Cardiac muscle cell (in vitro differentiated cells and primary cell): ENCODE measurements at regions not wholly inside any gene's neighbourhood (a gene's known extent, or its start where the extent isn't known, plus 50 kb on each side); places are given as distances from the start of the nearest gene placed in this dataset.

Experiments
- DNase-seq, 2 donors: peaks; one replicate each; pipeline versions ENCODE4 v3.0.0 to v3.0.0-alpha.2; 2010 to 2017; ENCODE audit warnings: low read depth in 1 of 2, low spot score in 1 of 2
- H3K27ac ChIP-seq: fragments of 200-600 bp; sonication (generic); 2 replicates; pipeline ENCODE4 v1.5.1; 2016
- H3K27me3 ChIP-seq: fragments of 200-600 bp; sonication (generic); 2 replicates; pipeline ENCODE4 v1.6.0; 2016; ENCODE audit warnings: control low read depth
- H3K36me3 ChIP-seq: fragments of 200-600 bp; sonication (generic); 2 replicates; pipeline ENCODE4 v1.5.1; 2016; ENCODE audit warnings: control low read depth
- H3K4me1 ChIP-seq: fragments of 200-600 bp; sonication (generic); 2 replicates; pipeline ENCODE4 v1.8.1; 2017; ENCODE audit warnings: low read depth, mild to moderate bottlenecking, mixed run types
- H3K4me3 ChIP-seq: fragments of 200-600 bp; sonication (generic); 2 replicates; pipeline ENCODE4 v1.5.1; 2016; ENCODE audit warnings: mild to moderate bottlenecking
- H3K9me3 ChIP-seq: fragments of 200-600 bp; sonication (generic); 2 replicates; pipeline ENCODE4 v1.5.1; 2017; ENCODE audit warnings: low read depth, mild to moderate bottlenecking, control low read depth
- TF ChIP-seq, protein P1 (sequence below): IDR thresholded peaks from 2 replicates; pipeline ENCODE4 v1.5.1; 2012; ENCODE audit warnings: low read depth, mild to moderate bottlenecking, low read length

DNA sequence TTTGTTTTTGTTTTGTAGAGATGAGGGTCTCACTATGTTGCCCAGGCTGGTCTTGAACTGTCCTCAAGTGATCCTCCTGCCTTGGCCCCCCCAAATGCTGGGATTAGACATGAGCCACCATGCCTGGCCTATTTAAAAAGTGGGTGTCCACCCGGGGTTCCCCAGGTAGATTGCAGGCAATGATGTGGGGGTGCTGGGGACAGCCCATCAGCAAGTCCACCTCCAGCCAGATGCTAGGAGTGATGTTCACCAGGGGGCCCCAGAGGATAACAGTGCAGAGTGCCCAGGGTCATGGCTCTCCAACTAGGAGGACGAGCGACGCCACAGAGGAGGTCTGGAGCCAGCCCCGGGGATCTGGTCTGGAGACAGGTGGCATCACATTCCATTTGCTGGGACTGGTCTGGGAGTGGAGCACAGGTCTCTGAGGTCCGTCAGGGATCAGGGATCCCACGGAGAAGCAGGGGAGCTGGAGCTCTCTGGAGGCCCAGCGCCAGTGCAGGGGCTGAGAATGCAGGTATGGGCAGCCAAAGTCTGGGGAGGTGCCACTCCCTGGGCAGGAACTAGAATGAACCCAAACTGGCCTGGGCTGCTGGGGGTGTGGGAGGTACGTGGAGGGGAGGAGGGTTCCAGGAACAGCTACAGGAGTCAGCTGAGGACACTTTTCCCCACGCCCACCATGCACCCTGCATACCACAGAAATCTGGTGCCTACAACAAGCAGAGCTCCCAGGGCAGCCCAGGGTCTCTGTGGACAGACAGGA is 51.2 kb upstream of the PCSK6 start:
- H3K27ac ChIP-seq, result no peak overlapping the region
- DNase-seq, result peak in 1 of 2 donors; percentile 14
- H3K4me3 ChIP-seq, result no peak overlapping the region
- H3K4me1 ChIP-seq, result no peaks in the 10 kb centered on the region
- no peaks in the 10 kb centered on the region for H3K36me3 ChIP-seq
- TF ChIP-seq, protein P1, sequence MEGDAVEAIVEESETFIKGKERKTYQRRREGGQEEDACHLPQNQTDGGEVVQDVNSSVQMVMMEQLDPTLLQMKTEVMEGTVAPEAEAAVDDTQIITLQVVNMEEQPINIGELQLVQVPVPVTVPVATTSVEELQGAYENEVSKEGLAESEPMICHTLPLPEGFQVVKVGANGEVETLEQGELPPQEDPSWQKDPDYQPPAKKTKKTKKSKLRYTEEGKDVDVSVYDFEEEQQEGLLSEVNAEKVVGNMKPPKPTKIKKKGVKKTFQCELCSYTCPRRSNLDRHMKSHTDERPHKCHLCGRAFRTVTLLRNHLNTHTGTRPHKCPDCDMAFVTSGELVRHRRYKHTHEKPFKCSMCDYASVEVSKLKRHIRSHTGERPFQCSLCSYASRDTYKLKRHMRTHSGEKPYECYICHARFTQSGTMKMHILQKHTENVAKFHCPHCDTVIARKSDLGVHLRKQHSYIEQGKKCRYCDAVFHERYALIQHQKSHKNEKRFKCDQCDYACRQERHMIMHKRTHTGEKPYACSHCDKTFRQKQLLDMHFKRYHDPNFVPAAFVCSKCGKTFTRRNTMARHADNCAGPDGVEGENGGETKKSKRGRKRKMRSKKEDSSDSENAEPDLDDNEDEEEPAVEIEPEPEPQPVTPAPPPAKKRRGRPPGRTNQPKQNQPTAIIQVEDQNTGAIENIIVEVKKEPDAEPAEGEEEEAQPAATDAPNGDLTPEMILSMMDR, result no peak
- no peaks in the 10 kb centered on the region for H3K9me3 ChIP-seq
- peaks cover 4% of the 10 kb centered on the region for H3K27me3 ChIP-seq

DNA sequence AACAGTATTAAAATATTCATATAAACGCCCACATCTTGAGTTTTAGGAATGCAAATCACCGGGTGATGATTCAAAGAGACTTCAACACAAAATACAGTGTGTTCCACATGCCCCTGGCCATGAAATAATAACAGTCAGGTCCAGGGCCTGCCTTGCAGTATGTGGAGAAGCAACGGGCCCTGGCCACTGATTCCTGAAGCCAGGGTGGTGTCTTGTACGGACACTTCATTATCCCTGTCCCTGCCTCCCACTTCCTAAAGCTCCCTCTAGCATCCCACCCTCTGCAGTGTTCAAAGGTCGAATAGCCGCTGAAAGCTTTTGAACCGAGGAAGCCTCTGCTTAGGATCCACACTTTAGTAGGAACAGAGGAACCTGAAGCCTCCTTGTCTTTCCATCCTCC is 50.4 kb upstream of the PCSK6 start:
- peaks cover under 1% of the 10 kb centered on the region for H3K27me3 ChIP-seq
- no peak for DNase-seq
- no peak overlapping the region for H3K27ac ChIP-seq
- H3K36me3 ChIP-seq, result no peaks in the 10 kb centered on the region
- no peaks in the 10 kb centered on the region for H3K9me3 ChIP-seq
- TF ChIP-seq, protein P1, result no peak
- no peaks in the 10 kb centered on the region for H3K4me1 ChIP-seq
- no peak overlapping the region for H3K4me3 ChIP-seq

GRCh38 chr15:101539492-101539891 is 50.0 kb upstream of the PCSK6 start:
- Histone ChIP-seq H3K9me3 (no peaks in the 10 kb centered on the region), H3K4me3 (no peak overlapping the region), H3K4me1 (no peaks in the 10 kb centered on the region), H3K27me3 (no peaks in the 10 kb centered on the region), H3K36me3 (no peaks in the 10 kb centered on the region), H3K27ac (no peak overlapping the region)
- no peak for DNase-seq
- TF ChIP-seq, protein P1, result no peak
